ENCODE measurements at regions not wholly inside any gene's neighbourhood (a gene's known extent, or its start where the extent isn't known, plus 50 kb on each side); places are given as distances from the start of the nearest gene placed in this dataset.
A peak's percentile ranks its signal among the peaks of the same experiment; 100 is the strongest.

DNA sequence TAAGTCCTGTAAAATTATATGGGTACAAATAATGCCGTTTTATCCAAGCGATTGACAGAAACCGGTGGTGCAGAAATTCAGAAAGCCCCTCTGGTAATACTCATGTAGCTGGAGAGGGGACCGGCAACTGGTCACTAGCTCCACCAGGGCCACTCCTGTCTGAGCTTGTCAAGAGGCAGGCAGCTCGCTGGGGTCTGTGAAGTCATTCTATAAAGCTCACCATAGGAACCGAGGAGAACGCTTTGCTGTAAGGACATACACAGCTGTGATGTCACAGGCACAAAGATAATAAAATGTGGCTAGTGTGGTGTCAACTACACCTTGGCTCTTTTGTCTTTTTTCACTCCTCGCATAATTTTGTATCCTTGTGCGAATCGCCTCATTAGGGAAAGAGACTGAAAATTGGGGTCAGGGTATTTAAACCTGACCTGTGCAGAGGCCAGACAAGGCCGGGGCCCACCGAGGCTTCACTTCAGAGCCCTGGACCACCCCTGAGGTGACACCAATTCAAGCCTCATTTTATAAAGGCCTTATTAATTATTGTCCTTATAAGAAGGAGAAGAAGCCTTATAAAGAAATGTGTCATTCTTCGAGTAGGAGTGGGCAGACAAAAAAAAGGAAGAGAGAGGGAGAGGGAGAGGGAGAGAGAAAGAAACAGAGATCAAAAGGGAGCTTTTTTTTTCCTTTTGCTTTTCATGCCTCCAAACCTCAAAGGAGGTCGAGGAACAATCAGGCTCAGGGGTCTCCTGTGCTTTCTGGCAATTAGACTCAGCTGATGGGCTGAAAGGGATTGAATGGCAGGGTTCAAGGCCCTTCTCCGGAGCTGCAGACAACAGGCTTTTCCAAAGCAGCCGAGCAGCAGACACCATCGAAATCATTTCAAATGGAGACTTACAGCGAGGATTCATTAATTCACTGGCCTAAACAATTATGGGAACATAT lies 813.3 kb upstream of the ARRDC4 start:
- 78 to 79% methylated on average over 18 of the region's 18 CpGs for WGBS, 2 donors
- H3K27me3 ChIP-seq (ENCODE audit: control insufficient read depth in 3 of 3, insufficient read depth in 3 of 3, low read length in 2 of 3): no peaks in the 10 kb centered on the region
- TF ChIP-seq, protein P1, sequence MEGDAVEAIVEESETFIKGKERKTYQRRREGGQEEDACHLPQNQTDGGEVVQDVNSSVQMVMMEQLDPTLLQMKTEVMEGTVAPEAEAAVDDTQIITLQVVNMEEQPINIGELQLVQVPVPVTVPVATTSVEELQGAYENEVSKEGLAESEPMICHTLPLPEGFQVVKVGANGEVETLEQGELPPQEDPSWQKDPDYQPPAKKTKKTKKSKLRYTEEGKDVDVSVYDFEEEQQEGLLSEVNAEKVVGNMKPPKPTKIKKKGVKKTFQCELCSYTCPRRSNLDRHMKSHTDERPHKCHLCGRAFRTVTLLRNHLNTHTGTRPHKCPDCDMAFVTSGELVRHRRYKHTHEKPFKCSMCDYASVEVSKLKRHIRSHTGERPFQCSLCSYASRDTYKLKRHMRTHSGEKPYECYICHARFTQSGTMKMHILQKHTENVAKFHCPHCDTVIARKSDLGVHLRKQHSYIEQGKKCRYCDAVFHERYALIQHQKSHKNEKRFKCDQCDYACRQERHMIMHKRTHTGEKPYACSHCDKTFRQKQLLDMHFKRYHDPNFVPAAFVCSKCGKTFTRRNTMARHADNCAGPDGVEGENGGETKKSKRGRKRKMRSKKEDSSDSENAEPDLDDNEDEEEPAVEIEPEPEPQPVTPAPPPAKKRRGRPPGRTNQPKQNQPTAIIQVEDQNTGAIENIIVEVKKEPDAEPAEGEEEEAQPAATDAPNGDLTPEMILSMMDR (IDR thresholded peaks at IDR 0.05; ENCODE audit: control extremely low read depth, extremely low read depth): no peak
- no peak overlapping the region for H3K9ac ChIP-seq (ENCODE audit: insufficient read depth in 1 of 2, low read length in 2 of 2)
- H3K27ac ChIP-seq (ENCODE audit: low read depth in 1 of 2, low read length in 1 of 2): no peak overlapping the region
- H3K4me1 ChIP-seq (ENCODE audit: control insufficient read depth in 5 of 5, insufficient read depth in 5 of 5, low read length in 5 of 5): peaks cover 0 to 6% (median 0%) of the 10 kb centered on the region in 5 donors
- H3K4me3 ChIP-seq: no peak overlapping the region
- no peaks in the 10 kb centered on the region for H3K36me3 ChIP-seq (ENCODE audit: control insufficient read depth in 4 of 4, insufficient read depth in 4 of 4, low read length in 4 of 4)
- ATAC-seq (ENCODE audit: insufficient read depth, low FRiP score): no peak
- DNase-seq: no peak
- H3K9me3 ChIP-seq (ENCODE audit: control insufficient read depth in 4 of 4, insufficient read depth in 3 of 4, low read length in 3 of 4): peaks cover 0 to 5% (median 2%) of the 10 kb centered on the region in 4 donors

DNA sequence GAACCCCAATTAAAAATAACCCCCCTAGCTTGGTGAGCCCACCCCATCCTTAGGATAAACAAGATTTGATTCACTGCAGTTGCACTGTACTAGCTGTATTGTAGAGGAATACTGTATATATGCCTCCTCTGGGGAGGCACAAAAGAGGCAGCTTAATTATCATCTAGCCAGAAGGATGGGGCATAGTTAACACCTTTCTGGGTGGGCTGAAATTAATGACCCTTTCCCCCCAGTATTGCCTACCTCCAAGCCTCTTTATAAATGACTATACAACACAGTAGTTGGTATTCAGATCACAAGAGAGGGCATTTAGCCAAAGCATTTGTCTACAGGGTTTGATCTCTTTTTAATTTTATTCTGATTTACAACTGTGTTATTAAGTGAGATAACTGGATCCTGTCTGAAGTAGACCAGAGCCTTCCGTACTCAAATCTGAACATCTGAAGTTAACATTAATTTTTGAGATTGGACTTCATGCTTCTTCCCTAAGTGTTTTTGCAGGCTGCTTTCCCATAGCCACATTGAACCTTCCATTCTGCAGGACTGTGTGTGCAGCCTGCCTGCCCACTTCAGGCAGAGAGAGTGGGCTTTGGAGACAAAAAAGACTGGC lies 807.0 kb upstream of the ARRDC4 start:
- H3K36me3 ChIP-seq (ENCODE audit: control insufficient read depth in 4 of 4, insufficient read depth in 4 of 4, low read length in 4 of 4): no peaks in the 10 kb centered on the region
- H3K27me3 ChIP-seq (ENCODE audit: control insufficient read depth in 3 of 3, insufficient read depth in 3 of 3, low read length in 2 of 3): no peaks in the 10 kb centered on the region
- H3K4me1 ChIP-seq (ENCODE audit: control insufficient read depth in 5 of 5, insufficient read depth in 5 of 5, low read length in 5 of 5): peaks cover 0 to 13% (median 0%) of the 10 kb centered on the region in 5 donors
- peak in 2 of 3 donors; percentile 63 to 77 for DNase-seq
- H3K4me3 ChIP-seq: no peak overlapping the region
- ATAC-seq (ENCODE audit: insufficient read depth, low FRiP score): no peak
- WGBS, 2 donors: 83 to 84% methylated on average over 1 of the region's 1 CpG
- H3K9me3 ChIP-seq (ENCODE audit: control insufficient read depth in 4 of 4, insufficient read depth in 3 of 4, low read length in 3 of 4): peaks cover 0 to 2% (median 0%) of the 10 kb centered on the region in 4 donors
- no peak overlapping the region for H3K9ac ChIP-seq (ENCODE audit: insufficient read depth in 1 of 2, low read length in 2 of 2)
- TF ChIP-seq, protein P1 (IDR thresholded peaks at IDR 0.05; ENCODE audit: control extremely low read depth, extremely low read depth): no peak
- no peak overlapping the region for H3K27ac ChIP-seq (ENCODE audit: low read depth in 1 of 2, low read length in 1 of 2)

DNA sequence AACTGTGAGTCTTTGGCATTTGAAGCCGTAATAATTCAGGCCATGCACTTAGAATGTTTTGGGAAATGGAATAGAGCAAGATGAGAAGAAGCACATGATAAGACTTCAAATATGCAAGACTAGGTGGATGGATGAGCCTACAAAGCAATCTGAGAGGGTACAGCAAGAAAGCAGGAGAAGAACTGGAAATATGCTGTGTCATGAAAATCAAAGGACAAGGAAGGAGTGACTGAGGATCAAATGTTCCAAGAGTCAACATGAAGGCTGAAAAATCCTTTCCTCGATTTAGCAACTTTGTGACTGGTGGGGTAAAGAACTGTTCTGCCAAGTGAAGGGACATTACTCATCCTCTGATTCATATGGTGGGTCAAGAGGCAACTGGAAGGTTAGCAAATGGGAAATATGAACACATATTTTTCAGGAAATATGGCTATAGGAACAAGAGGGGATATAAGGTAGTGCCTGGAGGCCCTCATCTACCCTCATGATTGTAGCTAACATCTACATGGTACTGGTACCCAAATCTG lies 803.7 kb upstream of the ARRDC4 start:
- no peaks in the 10 kb centered on the region for H3K27me3 ChIP-seq (ENCODE audit: control insufficient read depth in 3 of 3, insufficient read depth in 3 of 3, low read length in 2 of 3)
- H3K36me3 ChIP-seq (ENCODE audit: control insufficient read depth in 4 of 4, insufficient read depth in 4 of 4, low read length in 4 of 4): no peaks in the 10 kb centered on the region
- H3K9me3 ChIP-seq (ENCODE audit: control insufficient read depth in 4 of 4, insufficient read depth in 3 of 4, low read length in 3 of 4): peaks cover 0 to 2% (median 0%) of the 10 kb centered on the region in 4 donors
- WGBS, 2 donors: 82 to 88% methylated on average over 2 of the region's 2 CpGs
- no peak overlapping the region for H3K27ac ChIP-seq (ENCODE audit: low read depth in 1 of 2, low read length in 1 of 2)
- TF ChIP-seq, protein P1 (IDR thresholded peaks at IDR 0.05; ENCODE audit: control extremely low read depth, extremely low read depth): no peak
- H3K9ac ChIP-seq (ENCODE audit: insufficient read depth in 1 of 2, low read length in 2 of 2): no peak overlapping the region
- no peak overlapping the region for H3K4me3 ChIP-seq
- peaks cover 0 to 11% (median 0%) of the 10 kb centered on the region in 5 donors for H3K4me1 ChIP-seq (ENCODE audit: control insufficient read depth in 5 of 5, insufficient read depth in 5 of 5, low read length in 5 of 5)
- DNase-seq (no peak), ATAC-seq (ENCODE audit: insufficient read depth, low FRiP score) (no peak)

All from lung (tissue), 11 donors.